GM12872 (cell line): ENCODE measurements at regions not wholly inside any gene's neighbourhood (a gene's known extent, or its start where the extent isn't known, plus 50 kb on each side); places are given as distances from the start of the nearest gene placed in this dataset.
A peak's percentile ranks its signal among the peaks of the same experiment; 100 is the strongest.

Experiments
- TF ChIP-seq, protein P1 (sequence below): IDR thresholded peaks from 3 replicates; pipeline ENCODE4 v1.5.1; 2011; ENCODE audit warnings: low read depth, mild to moderate bottlenecking, low read length, moderate library complexity; ENCODE audit not compliant: insufficient read depth

DNA sequence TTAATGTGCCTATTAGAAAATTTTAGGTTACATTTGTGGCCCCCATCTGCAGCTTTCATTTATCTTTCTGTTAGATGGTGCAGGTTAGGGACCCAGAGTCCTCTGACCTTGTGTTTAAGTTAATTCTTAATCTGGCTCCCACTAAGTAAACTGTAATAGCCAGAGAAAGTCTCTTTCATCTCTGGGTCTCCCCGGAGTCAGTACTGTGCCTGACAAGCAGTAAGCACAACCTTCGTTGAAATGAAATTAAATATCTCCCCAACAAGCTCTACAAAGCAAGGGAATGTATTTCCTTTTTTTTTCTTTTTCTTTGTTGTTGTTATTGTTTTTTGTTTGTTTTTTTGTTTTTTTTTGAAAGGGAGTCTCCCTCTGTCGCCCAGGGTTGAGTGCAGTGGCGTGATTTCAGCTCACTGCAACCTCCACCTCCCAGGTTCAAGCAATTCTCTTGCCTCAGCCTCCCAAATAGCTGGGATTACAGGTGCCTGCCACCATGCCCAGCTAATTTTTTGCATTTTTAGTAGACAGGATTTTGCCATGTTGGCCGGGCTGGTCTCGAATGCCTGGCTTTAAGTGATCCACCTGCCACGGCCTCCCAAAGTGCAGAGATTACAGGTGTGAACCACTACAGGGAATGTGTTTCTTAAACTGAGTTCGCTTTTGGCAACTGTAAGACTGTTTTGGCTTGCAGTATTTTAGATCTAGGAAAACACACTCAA lies 81.6 kb downstream of the HHIPL2 start:
- TF ChIP-seq, protein P1, sequence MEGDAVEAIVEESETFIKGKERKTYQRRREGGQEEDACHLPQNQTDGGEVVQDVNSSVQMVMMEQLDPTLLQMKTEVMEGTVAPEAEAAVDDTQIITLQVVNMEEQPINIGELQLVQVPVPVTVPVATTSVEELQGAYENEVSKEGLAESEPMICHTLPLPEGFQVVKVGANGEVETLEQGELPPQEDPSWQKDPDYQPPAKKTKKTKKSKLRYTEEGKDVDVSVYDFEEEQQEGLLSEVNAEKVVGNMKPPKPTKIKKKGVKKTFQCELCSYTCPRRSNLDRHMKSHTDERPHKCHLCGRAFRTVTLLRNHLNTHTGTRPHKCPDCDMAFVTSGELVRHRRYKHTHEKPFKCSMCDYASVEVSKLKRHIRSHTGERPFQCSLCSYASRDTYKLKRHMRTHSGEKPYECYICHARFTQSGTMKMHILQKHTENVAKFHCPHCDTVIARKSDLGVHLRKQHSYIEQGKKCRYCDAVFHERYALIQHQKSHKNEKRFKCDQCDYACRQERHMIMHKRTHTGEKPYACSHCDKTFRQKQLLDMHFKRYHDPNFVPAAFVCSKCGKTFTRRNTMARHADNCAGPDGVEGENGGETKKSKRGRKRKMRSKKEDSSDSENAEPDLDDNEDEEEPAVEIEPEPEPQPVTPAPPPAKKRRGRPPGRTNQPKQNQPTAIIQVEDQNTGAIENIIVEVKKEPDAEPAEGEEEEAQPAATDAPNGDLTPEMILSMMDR, result no peak

DNA sequence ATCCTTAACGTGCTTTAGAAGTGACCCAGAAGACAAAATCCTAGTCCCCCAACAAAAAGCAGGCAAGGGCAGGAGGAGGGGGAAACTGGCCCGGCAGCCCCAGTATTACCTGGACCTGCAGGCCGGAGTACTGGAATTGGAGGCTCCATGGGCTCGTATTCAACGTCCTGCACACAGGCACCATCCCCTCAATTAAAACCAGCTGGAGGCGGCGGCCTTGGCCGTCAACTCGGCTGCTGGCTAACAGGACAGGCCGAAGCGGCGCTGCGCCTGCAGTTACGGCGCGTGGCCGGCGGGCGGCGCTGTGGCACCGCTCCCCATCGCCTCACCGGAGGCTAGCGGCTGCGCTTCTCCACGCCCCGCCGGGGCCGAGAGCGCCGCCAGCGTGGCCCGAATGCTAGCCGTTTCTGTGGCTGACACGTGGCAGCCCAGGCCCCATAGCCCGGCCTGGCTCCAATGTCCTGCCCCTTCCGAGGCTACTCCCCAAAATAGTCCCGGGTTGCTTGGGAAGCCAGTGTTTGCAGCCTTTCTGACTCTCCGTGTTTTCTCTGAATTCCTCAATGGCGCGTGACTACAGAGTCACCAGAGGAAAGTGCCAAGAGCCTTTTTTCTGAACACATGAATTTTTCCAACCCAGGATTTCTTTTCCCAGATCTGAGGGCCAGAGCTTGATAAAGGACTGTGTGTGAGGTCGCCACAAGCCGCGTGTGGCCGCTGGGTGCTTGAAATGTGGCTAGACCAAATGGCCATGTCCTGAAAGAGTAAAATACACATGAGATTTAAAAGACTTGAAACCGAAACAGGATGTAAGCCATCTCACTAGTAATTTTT lies 82.5 kb downstream of the HHIPL2 start:
- TF ChIP-seq, protein P1, result peak; percentile 99

DNA sequence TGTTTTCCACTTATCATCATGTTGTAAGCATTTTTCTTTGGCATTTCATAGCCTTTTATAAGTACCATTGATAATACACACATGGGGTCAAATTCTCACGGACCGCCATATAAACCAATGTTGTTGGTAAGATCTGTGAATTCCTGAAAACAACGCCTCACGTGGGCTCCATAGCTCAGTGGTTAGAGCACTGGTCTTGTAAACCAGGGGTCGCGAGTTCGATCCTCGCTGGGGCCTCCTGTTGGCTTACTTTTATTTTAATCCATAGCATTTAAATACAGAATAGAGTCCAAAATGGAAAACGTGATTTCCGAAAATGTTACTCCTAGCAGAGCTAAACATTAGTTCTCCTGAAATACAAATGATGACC lies 83.1 kb downstream of the HHIPL2 start:
- TF ChIP-seq, protein P1, result no peak

DNA sequence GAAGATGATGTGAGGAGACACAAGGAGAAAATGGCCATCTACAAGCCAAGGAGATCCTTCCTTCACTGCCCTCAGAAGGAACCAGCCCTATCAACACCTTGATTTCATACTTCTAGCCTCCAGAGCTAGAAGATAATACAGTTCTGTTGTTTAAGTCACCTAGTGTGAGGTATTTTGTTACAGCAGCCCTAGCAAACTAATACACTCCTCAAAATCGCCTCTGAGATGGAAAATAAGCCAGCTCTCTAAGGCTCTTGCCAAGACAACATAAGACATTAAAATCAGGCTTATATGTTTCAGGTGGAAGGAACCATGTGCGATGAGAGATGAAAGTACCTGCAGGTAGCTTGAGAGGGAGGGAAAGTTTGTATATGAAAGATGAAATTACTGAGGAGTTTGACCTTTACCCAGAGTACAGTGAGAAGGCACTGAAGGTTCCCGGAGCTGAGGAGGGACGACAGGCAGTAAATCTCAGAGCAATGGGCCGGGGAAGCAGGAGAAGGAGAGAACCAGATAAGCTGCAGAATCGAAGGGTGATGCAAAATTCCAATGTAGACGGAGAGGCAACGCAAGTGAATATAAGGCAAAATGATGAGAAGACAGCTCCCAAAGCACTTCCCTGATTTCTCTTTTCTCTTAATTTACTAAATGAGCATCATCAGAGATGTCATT lies 84.7 kb downstream of the HHIPL2 start:
- TF ChIP-seq, protein P1, result no peak

DNA sequence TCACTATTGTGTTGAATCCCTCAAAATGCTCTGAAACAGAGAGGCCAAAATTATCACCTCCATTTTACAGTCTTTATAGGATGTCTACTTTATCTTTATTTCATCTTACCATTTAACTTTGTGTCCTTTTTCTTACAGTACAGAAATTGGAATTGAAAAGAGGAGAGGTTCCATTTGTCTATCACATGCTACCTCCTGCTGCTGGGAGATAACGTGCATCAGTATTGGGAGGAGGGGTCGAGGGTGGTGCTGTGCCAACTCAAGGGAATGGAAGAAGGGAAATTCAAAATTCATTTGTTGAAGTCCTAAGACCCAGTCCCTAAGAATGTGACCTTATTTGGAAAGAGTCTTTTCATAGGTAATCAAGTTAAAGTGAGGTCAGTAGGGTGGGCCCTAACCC lies 85.3 kb downstream of the HHIPL2 start:
- TF ChIP-seq, protein P1, result no peak

DNA sequence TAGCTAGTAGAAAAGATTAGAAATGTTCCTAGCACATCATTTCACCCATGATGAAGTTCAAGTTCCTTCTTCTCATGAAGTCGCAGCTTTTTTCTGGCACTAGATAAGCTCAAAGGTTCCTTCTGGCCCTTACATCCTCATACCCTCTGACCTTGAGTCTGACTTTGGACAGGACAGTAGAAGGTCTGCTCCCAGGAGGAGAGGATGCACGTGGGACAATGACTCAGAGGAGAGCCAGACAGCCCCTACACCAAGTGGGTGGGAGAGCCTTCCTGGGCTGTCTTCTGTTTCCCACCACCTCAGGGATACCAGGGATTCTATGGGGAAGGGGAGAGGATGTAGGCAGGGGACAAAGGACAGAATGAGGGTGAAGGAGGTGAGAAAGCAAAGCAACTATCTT lies 86.0 kb downstream of the HHIPL2 start:
- TF ChIP-seq, protein P1, result no peak

DNA sequence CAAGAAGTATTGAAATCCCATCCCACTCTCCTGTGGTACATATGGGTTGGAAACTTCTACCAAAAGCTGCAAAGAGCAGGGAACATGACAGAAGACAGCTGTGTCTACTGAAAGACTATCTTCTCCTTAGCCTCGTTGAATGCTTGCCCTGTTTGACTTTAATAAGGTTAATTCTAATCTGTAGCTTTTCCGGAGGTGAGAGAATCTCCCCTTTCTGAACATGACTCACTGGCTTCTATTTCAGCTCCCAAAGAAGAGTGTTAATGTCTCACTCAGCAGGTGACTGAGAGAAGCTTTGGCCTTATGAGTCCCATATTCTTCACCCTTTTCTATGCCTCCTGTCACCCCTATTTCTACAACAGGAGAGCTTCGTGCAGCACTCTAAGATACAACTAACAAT lies 88.3 kb downstream of the HHIPL2 start:
- TF ChIP-seq, protein P1, result no peak
